Right atrium auricular region (tissue), 2 donors: ENCODE measurements at regions not wholly inside any gene's neighbourhood (a gene's known extent, or its start where the extent isn't known, plus 50 kb on each side); places are given as distances from the start of the nearest gene placed in this dataset.

ENCODE experiments used
- DNase-seq: peaks from one replicate; pipeline ENCODE4 v3.0.0-alpha.2; 2019; ENCODE audit warnings: low spot score
- H3K27ac ChIP-seq, 2 donors: fragments of 200-600 bp; sonication (generic); 1 replicate in 1 of 2; 2 replicates in 1 of 2; pipeline ENCODE4 v1.5.1; 2016 to 2019
- H3K27me3 ChIP-seq, 2 donors: fragments of 200-600 bp; sonication (generic); one replicate each; pipeline versions ENCODE4 v1.5.1 to v1.6.0; 2017 to 2019
- H3K36me3 ChIP-seq: fragments of 200-600 bp; sonication (generic); one replicate; pipeline ENCODE4 v1.5.1; 2016
- H3K4me1 ChIP-seq, 2 donors: fragments of 200-600 bp; sonication (generic); one replicate each; pipeline versions ENCODE4 v1.5.1 to v1.6.0; 2017 to 2019
- H3K4me3 ChIP-seq, 2 donors: fragments of 200-600 bp; sonication (generic); 1 replicate in 1 of 2; 2 replicates in 1 of 2; pipeline ENCODE4 v1.5.1; 2017 to 2019; ENCODE audit warnings: mild to moderate bottlenecking in 1 of 2, moderate library complexity in 1 of 2
- H3K9me3 ChIP-seq, 2 donors: fragments of 200-600 bp; sonication (generic); one replicate each; pipeline ENCODE4 v1.5.1; 2019
- CTCF ChIP-seq, 2 donors: fragments of 200-600 bp; sonication (generic); IDR thresholded peaks; one replicate each; pipeline ENCODE4 v1.5.1; 2019; ENCODE audit warnings: antibody characterized with exemption in 2 of 2

DNA sequence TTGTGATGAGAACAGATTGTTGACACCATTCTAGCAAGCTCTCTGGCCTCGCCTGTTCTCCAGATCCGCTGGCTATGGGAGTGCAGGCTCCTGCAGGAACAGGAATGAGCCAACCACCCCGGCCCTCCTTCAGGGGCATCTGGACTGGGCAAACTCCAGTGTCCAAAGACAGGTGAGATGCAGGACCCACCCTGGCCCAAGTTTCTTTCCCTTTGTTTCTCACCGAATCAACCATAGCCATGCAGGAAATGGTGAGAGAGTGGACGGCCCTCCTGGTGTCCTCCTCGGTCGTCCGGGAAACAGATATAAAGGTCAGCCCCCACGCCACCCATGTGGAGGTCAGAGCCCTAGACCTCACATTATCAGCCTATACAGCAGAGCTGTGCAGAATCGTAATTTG, 108.6 kb upstream of the IRX2 start:
- Histone ChIP-seq H3K4me3 (no peak overlapping the region), H3K4me1 (no peaks in the 10 kb centered on the region), H3K27me3 (no peaks in the 10 kb centered on the region), H3K27ac (no peak overlapping the region), H3K9me3 (no peaks in the 10 kb centered on the region), H3K36me3 (no peaks in the 10 kb centered on the region)
- DNase-seq, result no peak
- no peak for TF ChIP-seq CTCF (IDR thresholded peaks at IDR 0.05)

DNA sequence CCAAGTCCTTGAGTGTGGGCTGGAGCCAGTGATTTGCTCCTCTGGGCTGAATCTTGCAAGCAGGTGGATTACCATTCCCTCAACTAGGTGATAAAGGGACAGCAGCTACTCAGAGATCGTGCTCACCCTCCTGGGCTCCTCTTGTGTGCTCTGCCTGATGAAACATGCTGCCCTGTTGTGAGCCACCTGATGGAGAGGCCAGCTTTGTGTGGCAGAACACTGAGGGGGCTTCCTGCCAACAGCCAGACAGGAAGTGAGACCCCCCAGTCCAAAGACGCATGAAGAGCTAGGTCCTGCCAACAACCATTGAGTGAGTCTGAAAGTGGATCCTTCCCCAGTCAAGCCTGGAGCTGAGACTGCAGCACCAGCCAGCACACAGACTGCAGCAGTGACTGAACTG, 106.4 kb upstream of the IRX2 start:
- Histone ChIP-seq H3K27me3 (no peaks in the 10 kb centered on the region), H3K4me1 (no peaks in the 10 kb centered on the region)
- DNase-seq, result no peak

DNA sequence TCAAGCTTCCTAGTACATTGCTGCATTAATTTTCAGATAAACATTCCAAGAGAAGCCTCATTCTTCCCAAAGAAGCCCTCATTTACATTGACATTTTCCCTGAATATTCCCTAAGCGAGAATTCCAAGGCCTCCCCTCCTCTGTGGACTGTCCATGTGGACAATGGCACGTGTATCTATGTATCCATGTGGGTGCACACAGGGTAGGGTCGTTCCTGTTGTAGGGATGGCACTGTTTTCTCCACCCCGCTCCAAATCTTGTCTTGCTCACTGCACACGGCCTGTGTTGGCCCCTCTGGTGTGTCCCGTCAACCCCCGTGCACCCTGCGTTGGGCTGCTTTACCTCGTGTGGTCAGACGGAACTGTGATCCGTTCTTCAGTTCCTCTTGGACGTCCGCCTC, 104.7 kb upstream of the IRX2 start:
- no peak overlapping the region for H3K27ac ChIP-seq
- no peak for TF ChIP-seq CTCF (IDR thresholded peaks at IDR 0.05)
- H3K36me3 ChIP-seq, result no peaks in the 10 kb centered on the region
- no peaks in the 10 kb centered on the region for H3K27me3 ChIP-seq
- DNase-seq, result no peak
- H3K9me3 ChIP-seq, result no peaks in the 10 kb centered on the region
- no peak overlapping the region for H3K4me3 ChIP-seq
- no peaks in the 10 kb centered on the region for H3K4me1 ChIP-seq

More for the DNA sequence above, 106.4 kb upstream of the IRX2 start:
- Histone ChIP-seq H3K36me3 (no peaks in the 10 kb centered on the region), H3K27ac (no peak overlapping the region), H3K9me3 (no peaks in the 10 kb centered on the region), H3K4me3 (no peak overlapping the region)
- no peak for TF ChIP-seq CTCF (IDR thresholded peaks at IDR 0.05)

GRCh38 chr5:2852446-2852845, 101.0 kb upstream of the IRX2 start:
- Histone ChIP-seq H3K27ac (no peak overlapping the region), H3K9me3 (no peaks in the 10 kb centered on the region), H3K4me1 (no peaks in the 10 kb centered on the region), H3K27me3 (no peaks in the 10 kb centered on the region), H3K4me3 (no peak overlapping the region), H3K36me3 (no peaks in the 10 kb centered on the region)
- DNase-seq, result no peak
- TF ChIP-seq CTCF (IDR thresholded peaks at IDR 0.05), result no peak

DNA sequence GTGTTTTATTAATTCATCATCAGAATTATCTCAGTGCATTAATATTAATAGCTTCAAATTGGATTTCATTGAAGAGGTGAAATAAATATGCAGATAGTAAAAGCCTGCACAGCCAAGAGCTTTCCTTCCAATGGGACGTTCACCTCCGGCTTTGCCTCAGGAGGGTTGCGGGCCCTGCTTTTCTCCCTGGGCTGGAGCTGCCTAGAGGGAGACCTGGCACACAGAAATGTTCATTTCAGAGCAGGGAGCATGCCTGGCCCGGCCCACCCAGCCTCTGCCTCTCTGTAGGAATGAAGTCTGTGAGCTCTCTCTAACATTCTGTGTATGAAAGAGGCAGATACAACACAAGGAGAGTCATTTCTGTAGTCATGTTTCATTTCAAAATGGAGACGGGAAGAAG, 100.4 kb upstream of the IRX2 start:
- no peak overlapping the region for H3K27ac ChIP-seq

More for the DNA sequence above, 100.4 kb upstream of the IRX2 start:
- Histone ChIP-seq H3K4me1 (no peaks in the 10 kb centered on the region), H3K27me3 (no peaks in the 10 kb centered on the region), H3K36me3 (no peaks in the 10 kb centered on the region), H3K9me3 (no peaks in the 10 kb centered on the region), H3K4me3 (no peak overlapping the region)
- DNase-seq, result no peak
- no peak for TF ChIP-seq CTCF (IDR thresholded peaks at IDR 0.05)
